HUES6 (cell line): ENCODE measurements at regions not wholly inside any gene's neighbourhood (a gene's known extent, or its start where the extent isn't known, plus 50 kb on each side); places are given as distances from the start of the nearest gene placed in this dataset.
"Not testable (repeated sequence)": the region's sequence is repeated elsewhere in the genome, so short reads cannot be mapped to it uniquely, and the experiment has no call there.

ENCODE experiments used
- H3K27ac ChIP-seq: 2 replicates; pipeline ENCODE4 v1.7.0; 2013; ENCODE audit warnings: low read depth, mild to moderate bottlenecking, low read length, inconsistent platforms
- H3K27me3 ChIP-seq: 2 replicates; pipeline ENCODE4 v1.6.1; 2013; ENCODE audit warnings: low read length; ENCODE audit not compliant: control insufficient read depth, insufficient read depth
- H3K36me3 ChIP-seq: 2 replicates; pipeline ENCODE4 v1.6.1; 2013; ENCODE audit warnings: low read length; ENCODE audit not compliant: control insufficient read depth, insufficient read depth
- H3K4me1 ChIP-seq: 2 replicates; pipeline ENCODE4 v1.6.1; 2013; ENCODE audit warnings: low read length; ENCODE audit not compliant: control insufficient read depth, insufficient read depth
- H3K4me3 ChIP-seq: 2 replicates; pipeline ENCODE4 v1.5.1; 2013; ENCODE audit warnings: low read depth, low read length
- H3K9ac ChIP-seq: one replicate; pipeline ENCODE4 v1.6.1; 2013; ENCODE audit warnings: mild to moderate bottlenecking, low read length
- H3K9me3 ChIP-seq: 2 replicates; pipeline ENCODE4 v1.6.1; 2013; ENCODE audit warnings: low read depth, low read length; ENCODE audit not compliant: control insufficient read depth, insufficient read depth

DNA sequence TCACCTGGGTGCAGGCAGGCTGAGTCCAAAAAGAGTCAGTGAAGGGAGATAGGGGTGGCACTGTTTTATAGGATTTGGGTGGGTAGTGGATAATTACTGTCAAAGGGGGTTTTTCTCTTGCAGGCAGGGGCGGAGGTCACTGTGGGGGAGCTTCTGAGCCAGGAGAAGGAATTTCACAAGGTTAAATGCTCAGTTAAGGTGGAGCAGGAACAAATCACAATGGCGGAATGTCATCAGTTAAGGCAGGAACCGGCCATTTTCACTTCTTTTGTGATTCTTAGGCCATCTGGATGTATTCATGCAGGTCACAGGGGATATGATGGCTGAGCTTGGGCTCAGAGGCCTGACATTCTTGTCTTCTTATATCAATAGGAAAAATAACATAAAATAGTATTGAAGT is 69.7 kb upstream of the SIRPG start:
- H3K4me3 ChIP-seq, H3K27ac ChIP-seq, H3K4me1 ChIP-seq, H3K36me3 ChIP-seq, H3K9ac ChIP-seq, H3K27me3 ChIP-seq: not testable (repeated sequence)
- peaks cover 37% of the 10 kb centered on the region for H3K9me3 ChIP-seq

DNA sequence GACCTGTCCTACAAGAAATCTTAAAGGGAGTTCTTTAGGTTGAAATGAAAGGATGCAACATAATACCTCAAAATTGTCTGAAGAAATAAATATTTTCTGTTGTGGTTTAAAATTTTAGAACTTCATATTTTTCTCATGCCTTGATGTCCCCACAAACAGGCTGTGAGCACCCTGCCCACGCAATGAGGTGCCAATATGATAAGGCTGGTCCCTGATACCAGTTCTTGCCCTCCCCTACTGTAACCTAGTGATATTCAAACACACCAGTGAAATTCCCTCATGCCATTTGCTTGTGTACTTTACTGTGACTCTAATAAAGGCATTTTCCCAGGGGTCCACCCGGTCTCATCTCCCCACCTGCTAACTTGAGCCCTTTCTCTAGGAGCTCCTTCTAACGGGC is 67.3 kb upstream of the SIRPG start:
- Histone ChIP-seq H3K36me3 (no peaks in the 10 kb centered on the region), H3K9ac (no peak overlapping the region), H3K4me1 (peaks cover 16% of the 10 kb centered on the region), H3K4me3 (no peak overlapping the region), H3K27me3 (peaks cover 17% of the 10 kb centered on the region), H3K27ac (no peak overlapping the region), H3K9me3 (peaks cover 34% of the 10 kb centered on the region)

GRCh38 chr20:1722513-1723050 is 65.0 kb upstream of the SIRPG start:
- Histone ChIP-seq H3K4me1 (peaks cover 16% of the 10 kb centered on the region), H3K27ac (no peak overlapping the region), H3K27me3 (peaks cover 28% of the 10 kb centered on the region), H3K9ac (peak overlapping the region; percentile 10), H3K36me3 (no peaks in the 10 kb centered on the region), H3K9me3 (peaks cover 23% of the 10 kb centered on the region), H3K4me3 (peak overlapping the region; percentile 2; the same call in 1 of the 2 replicates)

GRCh38 chr20:1721687-1722512 is 64.3 kb upstream of the SIRPG start:
- H3K27ac ChIP-seq = peak overlapping the region; percentile 24; the same call in 1 of the 2 replicates
- H3K27me3 ChIP-seq = peaks cover 28% of the 10 kb centered on the region
- H3K4me1 ChIP-seq = peaks cover 16% of the 10 kb centered on the region
- peaks cover 23% of the 10 kb centered on the region for H3K9me3 ChIP-seq
- H3K36me3 ChIP-seq = no peaks in the 10 kb centered on the region
- H3K4me3 ChIP-seq = peak overlapping the region; percentile 20; the same call in 1 of the 2 replicates
- peak overlapping the region; percentile 49 for H3K9ac ChIP-seq

DNA sequence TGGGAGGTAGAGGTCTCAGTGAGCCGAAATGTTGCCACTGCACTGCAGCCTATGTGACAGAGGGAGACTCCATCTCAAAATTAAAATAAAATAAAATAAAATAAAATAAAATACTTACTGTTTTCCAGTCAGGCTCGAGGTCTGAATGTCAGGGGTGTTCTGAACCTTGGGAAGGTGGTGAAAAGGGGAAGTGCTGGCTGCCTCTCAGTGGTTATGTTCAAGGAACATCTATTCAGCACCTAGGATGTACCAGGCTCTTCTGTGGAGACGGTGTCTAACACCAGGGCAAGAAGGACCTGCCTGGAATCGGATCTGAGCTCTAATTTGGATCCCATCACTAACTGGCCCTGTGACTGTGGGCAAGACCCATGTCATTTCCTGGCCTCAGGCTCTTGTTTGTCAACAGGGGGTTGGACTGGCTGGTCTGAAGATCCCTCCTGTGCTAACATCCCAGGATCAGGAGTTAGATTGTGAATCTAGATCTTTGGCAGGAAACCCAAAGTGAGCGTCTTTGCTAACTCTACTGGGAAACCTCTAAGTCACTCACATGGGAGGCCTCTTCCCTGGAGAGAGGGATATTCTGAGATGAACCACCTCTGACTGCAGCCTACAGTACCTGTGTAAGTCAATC is 63.4 kb upstream of the SIRPG start:
- Histone ChIP-seq H3K9ac (peak overlapping the region; percentile 49), H3K9me3 (peaks cover 16% of the 10 kb centered on the region), H3K4me3 (no peak overlapping the region), H3K27ac (peak overlapping the region; percentile 24; the same call in 1 of the 2 replicates), H3K4me1 (peaks cover 16% of the 10 kb centered on the region), H3K36me3 (no peaks in the 10 kb centered on the region), H3K27me3 (peaks cover 28% of the 10 kb centered on the region)

GRCh38 chr20:1720226-1720625 is 62.6 kb upstream of the SIRPG start:
- H3K27ac ChIP-seq = no peak overlapping the region

GRCh38 chr20:1718604-1719384 is 61.2 kb upstream of the SIRPG start:
- peaks cover 28% of the 10 kb centered on the region for H3K27me3 ChIP-seq
- H3K9ac ChIP-seq = no peak overlapping the region
- peaks cover 16% of the 10 kb centered on the region for H3K4me1 ChIP-seq

More at GRCh38 chr20:1720226-1720625, 62.6 kb upstream of the SIRPG start:
- H3K36me3 ChIP-seq = no peaks in the 10 kb centered on the region
- no peak overlapping the region for H3K9ac ChIP-seq
- peaks cover 16% of the 10 kb centered on the region for H3K4me1 ChIP-seq
- H3K4me3 ChIP-seq = no peak overlapping the region
- peaks cover 28% of the 10 kb centered on the region for H3K27me3 ChIP-seq
- peaks cover 9% of the 10 kb centered on the region; the same call in 1 of the 2 replicates for H3K9me3 ChIP-seq

GRCh38 chr20:1712634-1713624 is 55.4 kb upstream of the SIRPG start:
- Histone ChIP-seq H3K4me1 (no peaks in the 10 kb centered on the region), H3K36me3 (no peaks in the 10 kb centered on the region), H3K9ac (no peak overlapping the region), H3K27ac (no peak overlapping the region), H3K9me3 (no peaks in the 10 kb centered on the region), H3K4me3 (no peak overlapping the region), H3K27me3 (peaks cover 14% of the 10 kb centered on the region; the same call in 1 of the 2 replicates)

More at GRCh38 chr20:1718604-1719384, 61.2 kb upstream of the SIRPG start:
- no peak overlapping the region for H3K27ac ChIP-seq
- H3K9me3 ChIP-seq = no peaks in the 10 kb centered on the region
- no peaks in the 10 kb centered on the region for H3K36me3 ChIP-seq
- H3K4me3 ChIP-seq = no peak overlapping the region

GRCh38 chr20:1711826-1712601 is 54.4 kb upstream of the SIRPG start:
- H3K9ac ChIP-seq = no peak overlapping the region
- no peaks in the 10 kb centered on the region for H3K4me1 ChIP-seq
- no peaks in the 10 kb centered on the region for H3K36me3 ChIP-seq
- no peak overlapping the region for H3K27ac ChIP-seq
- no peaks in the 10 kb centered on the region for H3K9me3 ChIP-seq
- H3K4me3 ChIP-seq = no peak overlapping the region
- peaks cover 14% of the 10 kb centered on the region; the same call in 1 of the 2 replicates for H3K27me3 ChIP-seq
